ENCODE measurements at regions not wholly inside any gene's neighbourhood (a gene's known extent, or its start where the extent isn't known, plus 50 kb on each side); places are given as distances from the start of the nearest gene placed in this dataset.

DNA sequence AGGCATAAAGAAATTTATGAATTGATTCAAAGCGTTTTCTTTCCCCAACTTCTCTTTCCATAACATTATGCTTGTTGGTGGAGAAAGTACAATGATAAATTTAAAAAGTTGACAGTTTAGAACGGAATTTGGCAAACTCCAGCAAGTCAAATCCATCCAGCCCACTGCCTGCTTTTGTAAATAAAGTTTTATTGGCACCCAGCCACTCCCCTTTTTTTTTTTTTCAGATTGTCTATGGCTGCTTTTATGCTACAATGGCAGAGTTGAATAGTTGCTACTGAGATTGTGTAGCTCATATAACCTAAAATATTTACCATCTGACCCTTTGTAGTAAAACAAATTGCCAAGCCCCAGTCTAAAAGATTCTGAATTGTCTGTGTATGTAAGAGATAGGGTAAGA is 112.8 kb upstream of the RBMS3 start:
- TF ChIP-seq, protein P1, sequence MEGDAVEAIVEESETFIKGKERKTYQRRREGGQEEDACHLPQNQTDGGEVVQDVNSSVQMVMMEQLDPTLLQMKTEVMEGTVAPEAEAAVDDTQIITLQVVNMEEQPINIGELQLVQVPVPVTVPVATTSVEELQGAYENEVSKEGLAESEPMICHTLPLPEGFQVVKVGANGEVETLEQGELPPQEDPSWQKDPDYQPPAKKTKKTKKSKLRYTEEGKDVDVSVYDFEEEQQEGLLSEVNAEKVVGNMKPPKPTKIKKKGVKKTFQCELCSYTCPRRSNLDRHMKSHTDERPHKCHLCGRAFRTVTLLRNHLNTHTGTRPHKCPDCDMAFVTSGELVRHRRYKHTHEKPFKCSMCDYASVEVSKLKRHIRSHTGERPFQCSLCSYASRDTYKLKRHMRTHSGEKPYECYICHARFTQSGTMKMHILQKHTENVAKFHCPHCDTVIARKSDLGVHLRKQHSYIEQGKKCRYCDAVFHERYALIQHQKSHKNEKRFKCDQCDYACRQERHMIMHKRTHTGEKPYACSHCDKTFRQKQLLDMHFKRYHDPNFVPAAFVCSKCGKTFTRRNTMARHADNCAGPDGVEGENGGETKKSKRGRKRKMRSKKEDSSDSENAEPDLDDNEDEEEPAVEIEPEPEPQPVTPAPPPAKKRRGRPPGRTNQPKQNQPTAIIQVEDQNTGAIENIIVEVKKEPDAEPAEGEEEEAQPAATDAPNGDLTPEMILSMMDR (IDR thresholded peaks at IDR 0.05): no peak
- TF ChIP-seq EP300 (IDR thresholded peaks at IDR 0.05) (no peak), POLR2A (IDR thresholded peaks at IDR 0.05) (no peak), POLR2AphosphoS5 (IDR thresholded peaks at IDR 0.05) (no peak)
